ENCODE measurements at regions not wholly inside any gene's neighbourhood (a gene's known extent, or its start where the extent isn't known, plus 50 kb on each side); places are given as distances from the start of the nearest gene placed in this dataset.

DNA sequence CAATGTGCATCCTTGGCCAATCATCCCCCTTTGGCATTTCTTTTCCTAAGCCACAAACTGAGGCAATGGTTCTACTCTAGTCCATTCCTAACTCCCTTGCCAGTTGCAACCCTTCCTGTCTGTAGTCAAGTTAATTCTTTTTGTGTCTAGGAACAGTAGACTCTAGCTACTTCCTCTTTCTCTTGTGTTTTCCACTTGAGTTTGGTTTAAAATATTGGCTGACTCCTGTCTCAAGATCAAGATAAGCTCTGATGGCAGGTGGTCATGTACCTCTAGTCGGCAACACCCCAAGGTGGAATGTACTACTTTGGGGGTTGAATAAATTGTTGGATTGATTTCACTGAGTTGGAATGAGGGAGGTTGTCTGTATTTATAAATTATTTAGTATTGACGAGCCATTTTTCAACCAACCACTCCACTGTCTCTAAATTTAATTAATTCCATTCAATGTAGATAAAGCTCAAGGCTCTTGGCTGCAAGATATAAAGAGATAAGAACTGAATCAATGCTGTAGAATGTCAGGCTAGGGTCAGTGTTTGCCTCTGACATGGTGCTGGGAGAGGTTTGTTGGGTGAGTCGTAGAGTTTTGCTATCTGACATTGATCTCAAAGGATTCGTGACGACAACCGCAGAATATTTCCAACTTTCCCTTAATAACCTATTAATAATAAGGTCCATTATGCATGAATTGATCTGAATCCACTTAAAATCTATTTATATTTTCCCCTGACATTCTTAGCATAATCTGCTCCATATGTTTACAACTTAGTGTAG lies 188.7 kb upstream of the APCDD1 start:
- H3K27ac ChIP-seq (ENCODE audit: low read depth) = no peak overlapping the region
- H3K27me3 ChIP-seq (ENCODE audit: insufficient read depth) = no peaks in the 10 kb centered on the region
- Mint-ChIP-seq H3K4me3 (no peak overlapping the region), H3K4me1 (peaks cover 6% of the 10 kb centered on the region; the same call in 2 of the 3 replicates), H3K27ac (no peak overlapping the region), H3K27me3 (ENCODE audit: insufficient read depth, low read depth, poor library complexity) (no peaks in the 10 kb centered on the region), H3K9me3 (peaks cover 4% of the 10 kb centered on the region; the same call in 1 of the 3 replicates), H3K36me3 (ENCODE audit: low read depth) (no peaks in the 10 kb centered on the region)
- no peaks in the 10 kb centered on the region for H3K79me2 ChIP-seq (replicated peaks; ENCODE audit: insufficient read depth)
- H4K20me1 ChIP-seq (replicated peaks; ENCODE audit: insufficient read depth) = no peaks in the 10 kb centered on the region
- H3K9me2 ChIP-seq (ENCODE audit: insufficient read depth) = no peaks in the 10 kb centered on the region; the same call in 1 of the 2 replicates
- H2AFZ ChIP-seq = no peak overlapping the region
- DNase-seq (ENCODE audit: low spot score) (no peak), ATAC-seq (no peak)
- H3K4me3 ChIP-seq = no peak overlapping the region
- no peak for TF ChIP-seq EZH2phosphoT487 (IDR thresholded peaks at IDR 0.05; ENCODE audit: unreplicated experiment)
- TF ChIP-seq CTCF (conservative IDR thresholded peaks at IDR 0.05; ENCODE audit: low read depth in 2 of 2) = no peak
- no peak for TF ChIP-seq ZNF462 (CRISPR knock-in tag; IDR thresholded peaks at IDR 0.05)
- TF ChIP-seq ZNF114 (CRISPR knock-in tag; IDR thresholded peaks at IDR 0.05) = no peak
- no peak for TF ChIP-seq POLR2AphosphoS5 (IDR thresholded peaks at IDR 0.05; ENCODE audit: low read depth)
- TF ChIP-seq STAT1 (IDR thresholded peaks at IDR 0.05; ENCODE audit: unreplicated experiment) = no peak
- TF ChIP-seq JUNB (IDR thresholded peaks at IDR 0.05; ENCODE audit: unreplicated experiment) = no peak
- no peak for TF ChIP-seq ZNF331 (CRISPR knock-in tag; IDR thresholded peaks at IDR 0.05; ENCODE audit: low read depth)
- H3K4me1 ChIP-seq (ENCODE audit: insufficient read depth) = no peaks in the 10 kb centered on the region
- H3K36me3 ChIP-seq (ENCODE audit: insufficient read depth) = no peaks in the 10 kb centered on the region
- H3K4me2 ChIP-seq = no peak overlapping the region
- H3F3A ChIP-seq (replicated peaks; ENCODE audit: low read depth) = no peaks in the 10 kb centered on the region
